ENCODE measurements at regions not wholly inside any gene's neighbourhood (a gene's known extent, or its start where the extent isn't known, plus 50 kb on each side); places are given as distances from the start of the nearest gene placed in this dataset.

- Histone ChIP-seq H3K4me1 (ENCODE audit: control insufficient read depth, insufficient read depth, low read length) (peaks cover 7% of the 10 kb centered on the region), H3K27ac (ENCODE audit: low read length) (peak overlapping the region; percentile 59; the same call in 1 of the 2 replicates), H3K4me3 (ENCODE audit: low read depth in 2 of 2, low read length in 2 of 2) (peak overlapping the region in 1 of 2 experiments; percentile 48; a peak in 2 of 4 replicates), H3K9me3 (ENCODE audit: control insufficient read depth, insufficient read depth, low read depth, low read length) (no peaks in the 10 kb centered on the region), H3K27me3 (ENCODE audit: control insufficient read depth, insufficient read depth, low read length) (no peaks in the 10 kb centered on the region), H3K36me3 (ENCODE audit: control insufficient read depth, insufficient read depth, low read length) (no peaks in the 10 kb centered on the region)
- TF ChIP-seq SIN3A (IDR thresholded peaks at IDR 0.05; ENCODE audit: borderline replicate concordance, insufficient read depth, low read depth, low read length) (no peak), REST (IDR thresholded peaks at IDR 0.05; ENCODE audit: insufficient read depth in 1 of 2, low read depth in 2 of 2, low read length in 1 of 2) (no peak), TCF7L2 (IDR thresholded peaks at IDR 0.05; ENCODE audit: low read depth, low read length) (no peak), POLR2AphosphoS5 (IDR thresholded peaks at IDR 0.05; ENCODE audit: low read depth, low read length) (no peak), CTCF (IDR thresholded peaks at IDR 0.05) (peak; percentile 82)
- CTCF ChIA-PET = interaction anchor here (1.0 kb wide), 1 partner anchor 861 kb away, joined by 3 read pairs; no protein-coding TSS in a partner anchor
- intact Hi-C loops (cut with micrococcal nuclease; ENCODE audit: unreplicated experiment) (loop anchor here (5.0 to 10.0 kb wide), 2 partner anchors 232 to 889 kb away; no protein-coding TSS in a partner anchor), in situ Hi-C loops (cut with HindIII; ENCODE audit: low pct_unique_long_range_greater_than_20kb, low sequenced_read_pairs) (no loop called here)
- ATAC-seq (peak; percentile 88), DNase-seq (ENCODE audit: low read depth, low spot score) (peak; percentile 80)
- POLR2A ChIA-PET = no interaction called here
- BruUV-seq (replicated peaks) = no TSS peak
Observed at GRCh38 chrX:45515262-45516215, 314.9 kb upstream of the DIPK2B start.

- Histone ChIP-seq H3K27me3 (ENCODE audit: control insufficient read depth, insufficient read depth, low read length) (no peaks in the 10 kb centered on the region), H3K27ac (ENCODE audit: low read length) (no peak overlapping the region), H3K9me3 (ENCODE audit: control insufficient read depth, insufficient read depth, low read depth, low read length) (no peaks in the 10 kb centered on the region; the same call in 1 of the 2 replicates), H3K36me3 (ENCODE audit: control insufficient read depth, insufficient read depth, low read length) (no peaks in the 10 kb centered on the region), H3K4me3 (ENCODE audit: low read depth in 2 of 2, low read length in 2 of 2) (no peak overlapping the region), H3K4me1 (ENCODE audit: control insufficient read depth, insufficient read depth, low read length) (peaks cover 7% of the 10 kb centered on the region)
- POLR2A ChIA-PET = no interaction called here
- CTCF ChIA-PET = no interaction called here
- in situ Hi-C loops (cut with HindIII; ENCODE audit: low pct_unique_long_range_greater_than_20kb, low sequenced_read_pairs) (no loop called here), intact Hi-C loops (cut with micrococcal nuclease; ENCODE audit: unreplicated experiment) (loop anchor here (5.0 to 10.0 kb wide), 2 partner anchors 329 to 892 kb away; no protein-coding TSS in a partner anchor)
- BruUV-seq (replicated peaks) = no TSS peak
- ATAC-seq = no peak
- no peak for DNase-seq (ENCODE audit: low read depth, low spot score)
- TF ChIP-seq CTCF (IDR thresholded peaks at IDR 0.05) (no peak), SIN3A (IDR thresholded peaks at IDR 0.05; ENCODE audit: borderline replicate concordance, insufficient read depth, low read depth, low read length) (no peak), TCF7L2 (IDR thresholded peaks at IDR 0.05; ENCODE audit: low read depth, low read length) (no peak), REST (IDR thresholded peaks at IDR 0.05; ENCODE audit: insufficient read depth in 1 of 2, low read depth in 2 of 2, low read length in 1 of 2) (no peak), POLR2AphosphoS5 (IDR thresholded peaks at IDR 0.05; ENCODE audit: low read depth, low read length) (no peak)
Observed at GRCh38 chrX:45513042-45513441, 312.4 kb upstream of the DIPK2B start.

All from Panc1 (cell line).